Hematopoietic multipotent progenitor cell treated with erythropoietin and hydrocortisone succinate and interleukin-3 and kit ligand, for 4 days (in vitro differentiated cells): ENCODE measurements at regions not wholly inside any gene's neighbourhood (a gene's known extent, or its start where the extent isn't known, plus 50 kb on each side); places are given as distances from the start of the nearest gene placed in this dataset.
"Not testable (repeated sequence)": the region's sequence is repeated elsewhere in the genome, so short reads cannot be mapped to it uniquely, and the experiment has no call there.

Experiments
- DNase-seq: peaks from one replicate; pipeline ENCODE4 v3.0.0-alpha.2; 2015

GRCh38 chr1:187844313-187844712, 1015.6 kb downstream of the PLA2G4A start:
- DNase-seq = no peak

- no peak for DNase-seq
Measured at GRCh38 chr1:187847531-187847930, 1018.8 kb downstream of the PLA2G4A start.

DNA sequence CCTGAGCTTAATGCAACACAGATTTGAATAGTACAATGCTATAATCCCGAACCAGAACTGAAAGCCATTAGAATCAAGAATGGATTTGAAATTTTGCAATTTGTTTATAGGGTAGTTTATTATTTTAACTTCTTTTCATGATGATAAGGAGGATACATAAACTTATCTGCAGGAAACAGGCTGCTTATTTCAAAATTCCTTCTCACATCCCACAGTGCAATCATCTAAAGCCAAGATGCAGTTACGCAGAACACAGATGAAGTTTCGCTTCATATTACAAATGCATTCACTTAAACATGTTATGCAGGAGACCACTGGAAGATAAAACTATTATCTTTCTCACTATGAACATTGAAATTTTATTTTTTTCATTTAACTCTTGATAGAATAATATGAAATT, 1019.6 kb downstream of the PLA2G4A start:
- DNase-seq = peak; percentile 34

- not testable (repeated sequence) for DNase-seq
Measured at GRCh38 chr1:187850146-187850545, 1021.4 kb downstream of the PLA2G4A start.

DNA sequence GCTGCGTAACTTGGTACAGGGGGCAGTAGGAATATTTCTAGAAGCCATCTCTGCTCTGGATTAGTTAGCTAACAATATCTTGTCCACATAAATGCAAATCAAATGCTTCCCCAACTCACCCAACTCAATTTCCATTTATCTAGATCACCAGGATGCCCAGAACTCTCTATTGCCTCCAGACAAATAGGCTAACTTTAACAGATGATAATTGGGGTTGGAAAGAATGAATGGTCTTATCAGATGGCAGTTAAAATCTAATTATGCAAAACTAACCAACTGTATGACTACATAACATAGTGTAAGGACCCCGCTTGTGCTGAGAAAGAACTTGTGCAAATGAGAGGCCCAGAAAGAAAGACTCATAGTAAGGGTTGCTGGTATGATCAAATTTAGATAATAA, 1024.8 kb downstream of the PLA2G4A start:
- no peak for DNase-seq

GRCh38 chr1:187854457-187854856, 1025.7 kb downstream of the PLA2G4A start:
- peak; percentile 32 for DNase-seq

GRCh38 chr1:187862506-187862905, 1033.8 kb downstream of the PLA2G4A start:
- DNase-seq = no peak

DNA sequence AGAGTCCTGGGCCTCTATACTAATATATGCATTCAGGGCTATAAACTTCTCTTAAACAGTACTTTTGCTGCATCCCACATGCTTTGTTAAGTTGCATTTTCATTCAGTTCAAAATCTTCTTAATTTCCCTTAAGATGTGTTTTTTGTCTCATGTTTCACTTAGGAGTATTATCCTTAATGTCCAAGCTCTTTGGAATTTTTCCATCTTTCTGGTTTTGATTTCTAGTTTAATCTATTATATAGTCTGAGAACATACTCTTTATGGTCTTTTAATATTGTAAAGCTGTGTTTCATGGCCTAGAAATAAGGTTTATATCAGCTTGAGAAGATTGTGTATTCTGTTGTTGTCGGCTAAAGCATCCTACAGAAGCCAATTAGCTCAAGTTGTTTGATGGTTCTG, 1041.8 kb downstream of the PLA2G4A start:
- no peak for DNase-seq

GRCh38 chr1:187871177-187871845, 1042.6 kb downstream of the PLA2G4A start:
- DNase-seq = no peak

DNA sequence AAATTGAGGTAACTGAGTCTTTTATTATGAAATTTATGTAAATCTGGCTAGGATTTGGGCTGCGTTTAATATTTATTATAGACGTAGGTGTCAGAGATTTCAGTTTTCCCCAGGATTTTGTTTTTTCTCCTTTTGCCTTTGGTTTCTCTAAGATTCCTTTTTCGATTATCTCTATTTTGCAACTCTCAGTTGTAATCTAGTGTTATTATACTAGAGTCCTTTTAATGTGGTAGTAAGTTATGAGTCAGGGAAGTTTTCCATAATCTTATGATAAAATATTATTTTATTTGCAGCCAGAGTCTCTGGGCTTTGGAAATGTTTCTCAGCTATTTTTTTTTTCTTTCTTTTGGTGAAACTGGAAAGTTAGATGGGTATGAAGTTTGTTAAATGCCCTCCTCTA, 1043.8 kb downstream of the PLA2G4A start:
- no peak for DNase-seq

- DNase-seq = no peak
Measured at GRCh38 chr1:187873126-187873525, 1044.4 kb downstream of the PLA2G4A start.

GRCh38 chr1:187876775-187877174, 1048.0 kb downstream of the PLA2G4A start:
- DNase-seq = no peak

- DNase-seq = no peak
Measured at GRCh38 chr1:187877220-187877619, 1048.5 kb downstream of the PLA2G4A start.

DNA sequence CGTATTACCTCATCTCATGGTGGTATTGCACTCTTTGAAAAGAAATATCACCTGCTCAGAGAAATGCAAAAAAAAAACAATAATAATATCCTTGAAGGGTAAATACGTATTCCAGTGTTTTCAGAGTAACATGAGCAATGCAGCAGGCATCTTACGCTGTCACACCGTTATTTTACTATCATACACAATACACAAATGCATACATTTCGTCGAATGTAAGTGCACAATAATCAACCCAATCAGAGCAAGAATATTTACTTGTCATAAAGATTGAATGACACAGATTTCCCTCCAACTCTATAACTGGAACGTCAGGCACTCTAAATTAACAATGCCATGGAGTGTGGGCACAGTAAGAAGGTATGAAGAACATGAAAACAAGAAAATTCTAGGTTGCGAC, 1050.1 kb downstream of the PLA2G4A start:
- DNase-seq = no peak

- no peak for DNase-seq
Measured at GRCh38 chr1:187883356-187883755, 1054.6 kb downstream of the PLA2G4A start.

DNA sequence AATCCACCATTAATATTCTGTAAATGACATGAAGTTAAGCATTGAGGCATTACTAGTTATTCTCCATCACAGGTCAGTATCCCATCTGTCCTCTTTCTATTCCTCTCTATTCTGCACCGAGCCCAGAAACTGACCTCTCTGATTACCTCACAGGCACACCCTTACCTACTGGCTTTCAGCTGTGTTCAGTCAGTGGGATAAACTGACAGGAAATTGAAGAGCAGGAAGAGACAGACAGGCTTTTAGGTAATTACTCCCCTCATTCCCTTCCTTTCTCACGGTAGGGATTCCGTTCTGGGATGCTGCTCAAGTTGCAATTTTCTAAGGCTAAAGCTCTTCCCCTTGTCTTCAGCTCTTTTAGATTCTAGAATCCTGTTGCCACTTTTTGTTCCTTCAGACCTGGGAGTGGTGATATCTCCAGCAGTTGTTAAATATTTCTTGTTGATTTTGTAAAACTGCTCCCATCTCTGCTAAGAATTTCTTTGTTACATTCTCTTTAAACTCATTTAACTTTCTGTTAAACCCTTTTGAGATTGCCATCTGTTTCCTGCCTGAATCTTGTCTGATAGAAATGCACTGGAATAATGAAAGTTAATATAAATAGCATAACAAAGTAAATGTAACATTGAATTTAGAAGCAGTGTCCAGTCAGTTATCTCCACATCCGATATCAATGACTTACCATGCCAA, 1063.4 kb downstream of the PLA2G4A start:
- peak; percentile 12 for DNase-seq

GRCh38 chr1:187892683-187893039, 1063.9 kb downstream of the PLA2G4A start:
- DNase-seq = no peak

DNA sequence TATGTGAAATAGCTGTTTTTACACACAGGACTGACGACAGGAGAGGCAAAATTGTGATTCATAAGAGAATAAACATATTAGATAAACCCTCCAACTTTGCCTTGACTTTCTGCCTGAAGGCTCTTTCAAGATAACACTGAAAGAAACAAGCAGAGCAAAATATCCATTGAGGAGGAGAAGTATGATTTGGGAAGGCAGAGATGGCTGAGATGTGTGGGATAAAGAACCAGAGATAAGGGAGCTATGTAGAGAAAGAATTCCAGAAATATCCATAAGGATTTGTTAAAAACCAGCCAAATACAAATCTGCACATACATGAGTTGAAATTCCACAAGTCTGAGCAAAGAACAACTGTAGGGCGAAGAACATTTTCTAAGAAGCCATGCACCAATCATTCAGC, 1064.7 kb downstream of the PLA2G4A start:
- no peak for DNase-seq

- DNase-seq = no peak
Measured at GRCh38 chr1:187894349-187894748, 1065.6 kb downstream of the PLA2G4A start.

DNA sequence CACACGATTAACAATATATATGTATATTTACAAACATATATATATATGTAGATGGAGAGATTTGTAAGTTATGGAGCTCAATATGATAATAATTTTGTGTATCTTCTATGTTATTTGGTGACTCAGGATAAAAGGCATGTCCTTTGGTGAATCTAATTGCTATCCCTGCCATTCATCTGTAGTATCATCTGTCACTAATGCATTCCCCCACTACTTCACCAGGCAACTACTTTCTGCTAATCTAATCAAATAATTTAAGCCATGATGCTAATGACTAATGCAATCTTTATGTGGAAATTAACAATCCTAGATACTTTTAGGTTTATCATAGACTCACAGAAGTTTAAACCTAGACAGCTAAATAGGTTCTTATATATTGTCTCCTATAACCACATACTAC, 1074.5 kb downstream of the PLA2G4A start:
- no peak for DNase-seq

- DNase-seq = no peak
Measured at GRCh38 chr1:187909382-187909781, 1080.6 kb downstream of the PLA2G4A start.

DNA sequence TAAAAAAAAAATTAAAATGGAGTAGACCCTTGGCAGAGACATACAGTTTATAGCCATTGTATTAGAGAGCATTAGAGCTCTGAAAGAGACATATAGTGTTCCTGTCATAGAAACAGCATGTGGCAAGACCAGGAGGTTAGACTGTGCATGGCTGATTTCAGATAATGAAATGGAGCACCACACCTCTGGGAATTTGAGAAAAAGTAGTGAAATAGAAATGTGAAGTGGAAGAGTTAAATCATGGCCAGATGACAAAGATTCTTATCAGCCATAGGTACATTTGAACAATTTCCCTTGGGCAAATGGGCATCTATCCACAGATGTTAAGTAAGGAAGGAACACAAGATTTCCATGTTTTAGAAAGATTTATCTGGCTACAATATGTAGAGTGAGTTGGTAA, 1083.1 kb downstream of the PLA2G4A start:
- no peak for DNase-seq

DNA sequence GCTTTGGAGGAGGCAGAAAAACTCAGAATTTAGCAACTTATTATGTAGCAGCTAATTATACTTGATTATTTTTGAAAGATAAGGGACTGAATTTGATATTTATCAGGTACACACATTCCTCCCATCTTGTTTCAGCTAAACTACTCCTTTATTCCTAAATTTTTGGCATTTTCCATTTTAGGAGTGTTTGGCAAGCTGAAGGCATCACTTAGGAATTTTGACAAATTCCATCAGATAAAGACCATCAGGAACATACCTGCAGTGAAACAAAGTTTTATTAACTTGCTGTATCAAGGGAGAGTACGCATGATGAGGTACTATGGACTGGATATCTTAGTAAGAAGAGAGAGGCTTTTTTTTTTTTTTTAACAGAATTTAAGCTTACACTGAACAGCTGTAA, 1092.2 kb downstream of the PLA2G4A start:
- no peak for DNase-seq

DNA sequence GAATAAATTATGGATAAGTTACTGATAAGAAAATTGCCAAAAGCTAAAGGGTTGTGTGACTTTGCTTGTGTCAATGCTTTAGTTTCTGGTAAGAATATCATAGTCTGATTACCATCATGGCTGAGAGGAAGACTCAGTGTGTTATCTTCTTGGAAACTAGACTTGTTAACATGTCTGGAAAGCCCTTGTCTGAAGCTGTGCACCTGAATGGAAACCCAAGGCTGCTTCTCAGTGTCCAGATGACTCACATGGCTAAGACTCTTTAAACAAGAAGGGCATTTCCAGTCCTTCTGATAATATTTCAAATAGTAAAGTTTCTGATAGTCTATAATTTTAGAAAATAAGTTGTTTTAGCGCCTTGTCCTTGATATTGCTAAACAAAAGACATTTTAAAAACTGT, 1092.7 kb downstream of the PLA2G4A start:
- DNase-seq = no peak

DNA sequence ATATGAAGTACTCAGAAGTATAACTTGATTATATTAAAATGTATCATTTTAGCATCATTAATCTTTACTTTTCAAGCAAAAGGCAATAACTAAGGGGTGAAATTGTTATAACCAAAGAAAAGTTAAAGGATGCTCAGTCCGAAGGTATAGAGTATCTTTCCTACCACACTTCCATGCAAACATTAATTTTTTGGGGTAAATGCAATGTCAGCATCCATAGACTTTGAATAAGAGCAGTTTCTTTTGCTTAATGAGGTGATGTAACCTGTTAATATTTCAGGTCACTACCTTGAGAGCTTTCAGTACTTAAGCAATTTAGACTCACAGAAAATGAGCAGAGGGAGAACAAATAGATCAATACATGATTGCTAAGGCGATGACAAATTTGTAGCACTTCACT, 1093.5 kb downstream of the PLA2G4A start:
- no peak for DNase-seq
